ENCODE measurements at regions not wholly inside any gene's neighbourhood (a gene's known extent, or its start where the extent isn't known, plus 50 kb on each side); places are given as distances from the start of the nearest gene placed in this dataset.

DNA sequence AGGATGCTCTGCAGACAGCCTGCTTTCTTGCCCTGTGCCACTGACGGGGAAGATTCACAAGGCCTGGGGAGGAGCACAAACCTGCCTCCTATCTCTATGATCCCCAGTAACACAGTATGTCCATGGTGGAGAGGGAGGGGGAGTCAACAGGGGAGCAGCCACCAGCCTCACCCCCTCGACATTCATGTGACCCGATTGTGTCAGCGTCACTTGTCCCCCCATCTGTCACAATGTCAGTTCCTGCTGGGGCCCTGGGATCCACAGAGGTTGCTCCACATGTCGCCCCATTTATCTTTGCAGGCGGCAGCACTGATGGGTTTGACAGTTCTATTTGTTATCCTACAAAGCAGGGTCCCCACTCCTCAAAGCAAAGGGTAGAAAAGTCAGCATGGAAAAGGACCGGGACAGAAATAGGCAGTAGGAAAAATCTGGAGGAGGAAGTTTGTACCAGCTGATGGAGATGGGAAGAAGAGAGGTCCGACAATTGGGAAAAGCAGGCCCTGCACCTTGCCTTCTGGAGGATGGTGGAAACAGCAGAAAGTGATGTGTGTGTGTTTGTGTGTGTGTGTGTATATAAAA is 130.9 kb downstream of the SEC16B start:
- no peak for DNase-seq

DNA sequence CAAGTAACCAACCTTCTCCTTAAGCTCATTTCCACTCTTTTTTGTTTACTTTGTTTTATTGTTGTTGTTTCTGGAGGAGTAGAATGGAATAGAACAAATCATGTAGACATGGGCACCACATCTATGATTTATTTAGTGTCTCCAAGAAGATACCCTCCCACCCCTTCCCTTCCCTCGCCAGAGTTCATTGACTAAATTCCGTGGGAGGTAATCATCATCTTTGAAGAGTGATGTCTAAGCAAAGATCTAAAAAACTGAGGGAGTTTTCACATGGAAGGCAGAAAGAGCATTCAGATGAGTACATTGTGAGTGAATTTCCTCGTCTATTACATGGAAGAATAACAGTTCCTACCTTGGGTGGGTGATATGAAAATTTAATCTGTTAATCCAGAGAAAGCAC is 136.2 kb downstream of the SEC16B start:
- no peak for DNase-seq

DNA sequence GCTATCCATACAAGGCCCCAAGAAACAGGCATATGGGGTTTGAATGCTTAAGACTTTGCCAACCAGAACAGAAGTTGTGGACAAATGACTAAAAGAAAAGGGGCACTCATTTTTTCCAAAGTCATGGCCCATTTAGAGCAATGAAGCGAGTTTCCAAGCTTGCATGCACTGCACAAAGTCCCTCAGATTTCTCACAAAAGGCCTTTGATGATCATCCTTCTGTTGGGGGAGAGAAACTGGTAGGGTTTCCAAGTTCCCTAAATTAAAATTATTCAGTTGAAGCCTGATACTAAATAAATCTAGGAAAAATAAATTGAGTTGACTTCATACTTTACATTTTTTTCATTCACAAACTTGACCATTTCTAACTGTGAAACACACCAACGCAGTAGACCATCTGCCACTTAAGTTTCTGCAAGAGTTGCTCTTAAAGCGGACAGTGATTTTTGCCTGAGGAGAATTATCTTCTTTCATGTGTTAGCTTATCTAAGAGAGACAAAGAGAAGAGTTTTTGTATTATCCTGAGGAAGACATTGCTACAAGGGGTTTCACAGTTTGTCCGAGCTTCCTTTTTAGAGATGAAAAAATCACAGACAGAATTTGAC is 139.2 kb downstream of the SEC16B start:
- DNase-seq = no peak

DNA sequence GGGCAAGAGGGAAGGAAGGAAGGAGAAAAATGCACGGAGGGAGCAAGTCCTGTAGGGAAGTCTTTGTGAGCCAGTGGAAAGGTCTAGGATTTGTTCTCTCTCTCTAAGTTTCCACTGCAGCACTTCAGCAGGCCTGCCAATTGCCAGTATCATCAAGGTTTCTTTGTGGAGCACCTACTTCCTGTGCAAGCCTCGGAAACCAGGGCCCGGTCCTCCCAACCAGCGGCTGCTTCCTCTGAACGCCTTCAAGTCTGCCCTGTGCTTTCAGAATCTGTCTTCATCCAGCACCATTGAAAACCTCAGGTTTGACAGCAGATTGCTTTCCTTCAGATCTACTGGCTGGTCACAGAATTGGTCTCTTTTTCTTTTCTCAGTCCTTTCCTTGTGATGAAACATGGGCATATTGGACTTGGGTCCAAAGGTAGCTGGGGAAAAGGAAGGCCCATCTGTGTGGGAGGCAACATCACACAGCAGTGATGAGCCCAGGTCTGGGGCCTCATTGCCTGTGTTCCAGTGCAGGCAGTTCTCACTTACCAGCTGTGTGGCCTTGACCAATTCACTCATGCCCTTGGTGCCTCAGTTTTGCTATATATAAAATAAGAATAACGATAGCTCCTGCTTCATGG is 144.5 kb downstream of the SEC16B start:
- no peak for DNase-seq

DNA sequence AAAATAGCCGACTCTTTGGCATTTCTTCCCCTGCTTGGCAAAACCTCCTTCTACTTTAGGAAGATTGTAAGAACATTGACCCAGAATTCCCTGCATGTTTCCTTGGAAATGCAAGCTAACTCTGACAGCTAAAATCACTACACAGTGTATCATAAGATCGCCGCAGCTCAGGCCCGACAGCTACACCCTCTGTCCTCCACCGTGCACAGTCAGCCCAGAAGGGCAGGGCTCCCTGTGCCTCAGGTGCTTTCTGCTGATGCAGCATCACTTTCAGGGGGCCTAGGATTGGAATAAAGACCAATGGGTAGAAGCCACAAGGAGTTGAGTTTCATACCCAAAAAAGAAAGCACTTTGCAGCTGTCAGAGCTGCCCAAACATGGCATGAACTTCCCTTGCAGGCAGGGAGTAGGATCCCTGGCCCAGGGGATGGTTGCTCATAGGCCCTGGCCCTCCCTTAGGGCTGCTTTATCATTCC is 145.3 kb downstream of the SEC16B start:
- no peak for DNase-seq

DNA sequence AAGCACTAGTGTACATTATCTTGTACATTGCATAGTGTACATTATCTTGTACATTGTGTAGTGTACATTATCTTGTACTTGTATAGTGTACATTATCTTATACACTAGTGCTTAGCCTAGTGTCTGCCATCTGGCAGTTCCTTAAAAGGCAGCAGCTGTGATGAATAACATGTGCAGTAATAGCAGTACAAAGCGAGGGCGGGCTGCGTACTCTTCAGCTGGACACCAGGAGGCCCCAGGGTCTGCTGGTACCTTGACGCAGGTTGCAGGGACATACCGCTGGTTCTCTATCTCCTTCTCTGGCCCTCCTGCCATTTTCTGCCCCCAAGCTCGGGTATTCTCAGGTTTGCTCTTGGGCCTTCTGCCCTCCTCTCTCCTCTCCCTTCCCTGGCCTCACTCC is 149.6 kb downstream of the SEC16B start:
- DNase-seq = no peak

DNA sequence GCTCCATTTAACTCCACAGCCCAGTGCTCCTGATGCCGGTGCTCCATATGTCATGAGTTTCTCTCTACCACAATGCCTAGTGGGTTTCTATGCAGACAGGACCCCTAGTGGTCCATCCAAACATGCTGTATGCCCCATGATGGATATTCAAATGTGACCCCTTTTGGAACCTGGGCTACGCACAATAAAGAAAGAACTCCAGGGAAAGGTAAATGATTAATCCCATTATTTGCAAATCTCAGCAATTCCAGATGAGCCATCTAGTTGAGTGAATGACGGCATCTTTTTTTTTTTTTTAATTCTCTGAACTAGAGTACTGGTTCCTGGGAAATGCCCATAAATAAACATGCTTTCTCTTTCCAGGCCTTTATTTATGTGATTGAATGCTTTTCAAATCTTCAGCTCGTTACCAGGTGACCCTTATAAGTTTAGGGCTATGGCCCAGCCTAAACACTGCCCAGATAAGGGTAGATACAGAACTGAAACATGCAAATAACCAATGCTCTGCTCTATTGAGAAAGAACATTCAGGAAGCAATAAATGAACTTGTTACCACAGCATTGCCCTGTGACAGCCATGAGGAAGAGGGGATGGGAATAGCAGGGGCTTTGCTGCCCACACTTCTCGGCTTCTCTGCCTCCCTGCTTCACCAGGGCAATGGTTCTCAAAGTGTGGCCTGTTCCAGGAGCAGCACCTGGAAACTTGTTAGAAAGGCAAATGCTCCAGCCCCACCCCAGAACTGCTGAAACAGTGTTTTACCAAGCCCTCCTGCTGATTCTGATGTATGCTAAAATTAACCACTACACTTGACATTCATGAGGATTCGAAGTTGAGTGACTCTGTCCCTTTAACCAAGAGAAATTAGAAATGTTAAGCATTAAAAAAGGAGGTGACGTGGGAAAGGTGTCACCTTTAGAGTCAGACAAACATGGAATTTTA is 151.7 kb downstream of the SEC16B start:
- DNase-seq = no peak

DNA sequence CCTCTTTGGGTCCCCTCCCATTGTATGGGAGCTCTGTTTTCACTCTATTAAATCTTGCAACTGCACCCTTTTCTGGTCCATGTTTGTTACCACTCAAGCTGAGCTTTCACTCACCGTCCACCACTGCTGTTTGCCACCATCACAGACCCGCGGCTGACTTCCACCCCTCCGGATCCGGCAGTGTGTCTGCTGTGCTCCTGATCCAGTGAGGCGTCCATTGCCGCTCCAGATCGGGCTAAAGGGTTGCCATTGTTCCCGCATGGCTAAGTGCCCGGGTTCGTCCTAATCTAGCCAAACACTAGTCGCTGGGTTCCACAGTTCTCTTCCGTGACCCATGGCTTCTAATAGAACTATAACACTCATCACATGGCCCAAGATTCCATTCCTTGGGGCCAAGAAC is 157.2 kb downstream of the SEC16B start:
- no peak for DNase-seq

DNA sequence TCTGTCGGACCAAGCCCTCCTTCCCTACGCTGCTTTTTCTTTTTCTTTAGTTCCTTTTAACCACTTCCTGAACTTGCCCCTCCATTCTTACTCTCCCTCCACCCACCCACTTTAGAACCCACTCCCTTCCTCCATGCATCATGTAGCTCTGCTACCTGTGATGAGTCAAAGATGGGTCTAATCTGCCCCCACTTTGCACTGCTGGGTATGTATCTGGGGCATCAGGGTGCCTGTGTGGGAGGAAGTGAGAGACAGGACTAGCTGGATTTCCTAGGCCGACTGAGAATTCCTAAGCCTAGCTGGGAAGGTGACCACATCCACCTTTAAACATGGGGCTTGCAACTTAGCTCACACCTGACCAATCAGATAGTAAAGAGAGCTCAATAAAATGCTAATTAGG is 157.7 kb downstream of the SEC16B start:
- no peak for DNase-seq

DNA sequence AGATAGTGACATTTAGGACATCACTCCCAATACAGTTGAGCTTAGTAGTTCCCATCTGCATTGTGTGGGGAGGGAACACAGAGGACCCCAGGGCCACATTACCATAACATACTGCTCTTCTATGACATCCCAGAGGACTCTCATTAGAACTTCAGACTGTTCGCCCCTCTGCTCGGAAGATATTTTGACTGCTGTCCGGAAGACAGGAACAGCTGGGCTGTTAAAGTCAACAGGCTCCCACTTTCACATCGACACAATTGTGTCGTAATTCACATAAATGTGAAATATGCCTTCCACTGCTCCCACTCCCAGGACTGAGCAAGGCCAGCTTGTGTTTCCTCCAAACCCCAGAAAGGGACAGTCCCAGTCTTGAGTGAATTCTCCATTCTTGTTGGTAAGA is 158.4 kb downstream of the SEC16B start:
- DNase-seq = no peak

DNA sequence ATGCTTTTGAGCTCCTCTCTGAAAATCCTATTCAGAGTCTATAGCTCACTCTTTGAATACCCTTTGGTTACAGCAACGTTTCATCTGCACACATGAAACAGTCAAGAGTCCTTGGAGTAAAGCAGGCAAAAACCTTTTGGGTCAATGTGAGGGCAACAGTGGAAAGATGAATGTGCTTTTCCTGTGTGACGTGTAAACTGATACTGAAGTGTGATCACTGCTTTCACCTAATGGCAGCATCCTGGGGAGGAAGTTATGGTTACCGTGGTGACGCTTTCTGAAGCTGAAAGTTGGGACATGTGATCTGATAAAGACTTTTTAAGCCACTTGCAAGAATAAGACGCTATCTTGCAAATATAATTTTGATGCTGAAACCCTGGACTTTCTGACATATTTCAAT is 160.0 kb downstream of the SEC16B start:
- DNase-seq = no peak

DNA sequence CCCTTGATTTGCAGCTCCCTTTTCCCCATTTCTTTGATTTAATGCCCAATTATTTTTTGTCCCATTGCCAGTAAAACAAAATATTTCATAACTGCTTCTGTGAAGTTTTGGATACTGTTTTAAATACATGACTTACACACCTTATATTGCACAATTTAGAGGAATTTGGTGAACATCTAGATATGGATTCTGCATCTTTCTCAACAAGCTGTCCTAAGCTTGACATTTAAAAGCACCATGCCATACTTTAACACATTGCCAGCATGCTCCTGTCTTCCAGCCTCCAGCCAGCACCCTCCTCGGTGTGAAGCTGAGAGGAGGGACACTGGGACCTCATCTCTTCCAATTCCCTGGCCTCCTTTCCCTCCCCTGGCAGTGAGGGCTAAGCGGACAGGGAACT is 167.6 kb downstream of the SEC16B start:
- DNase-seq = no peak

DNA sequence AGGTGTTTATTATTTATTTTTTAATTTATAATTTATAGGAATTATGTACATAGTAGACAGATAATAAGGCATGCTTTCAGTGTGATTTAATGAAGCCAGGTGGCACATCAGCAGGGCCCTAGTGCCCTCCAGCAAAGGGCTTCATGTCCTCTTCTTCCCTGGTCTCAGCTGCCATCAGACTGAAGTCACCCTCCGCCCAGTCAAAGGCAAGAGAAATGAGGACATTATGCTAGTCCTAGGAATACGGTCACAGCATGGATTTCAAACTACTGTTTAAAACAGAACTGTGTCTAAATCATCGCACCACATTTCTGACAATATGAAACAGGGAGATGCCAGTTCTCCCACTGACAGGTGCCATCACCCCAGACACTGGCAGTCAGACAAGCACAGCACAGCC is 168.1 kb downstream of the SEC16B start:
- DNase-seq = no peak

DNA sequence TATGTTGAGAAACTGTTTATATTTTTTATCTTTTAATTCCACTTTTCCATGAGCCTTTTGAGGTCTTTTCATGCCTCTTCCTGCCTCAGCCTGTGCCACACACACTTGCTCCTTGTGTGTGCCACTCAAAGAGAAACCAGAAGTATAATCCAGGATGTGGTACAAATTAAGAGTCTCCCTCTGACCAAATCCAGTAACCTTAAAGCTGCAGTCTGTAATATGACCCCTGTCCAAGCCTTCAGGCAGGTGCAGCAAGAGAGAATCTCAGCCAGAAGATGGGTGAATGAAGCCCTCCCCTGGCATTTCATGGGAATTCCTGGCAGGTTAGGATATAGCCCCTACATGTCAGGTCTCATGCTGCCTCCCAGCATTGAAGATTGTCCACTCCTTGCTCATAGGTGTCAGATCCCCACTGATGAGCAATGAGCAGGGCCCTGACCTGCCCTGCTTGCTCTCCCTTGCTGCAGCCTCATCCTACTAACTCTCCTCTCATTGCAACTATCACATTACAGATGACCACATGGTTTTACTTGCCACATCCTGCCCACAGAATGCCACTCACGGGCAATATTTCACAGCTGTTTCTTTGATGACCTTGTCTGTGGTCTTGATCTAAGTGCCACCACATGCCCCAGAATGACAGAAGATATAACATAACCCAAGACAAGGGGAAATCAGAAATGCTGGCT is 169.3 kb downstream of the SEC16B start:
- no peak for DNase-seq

DNA sequence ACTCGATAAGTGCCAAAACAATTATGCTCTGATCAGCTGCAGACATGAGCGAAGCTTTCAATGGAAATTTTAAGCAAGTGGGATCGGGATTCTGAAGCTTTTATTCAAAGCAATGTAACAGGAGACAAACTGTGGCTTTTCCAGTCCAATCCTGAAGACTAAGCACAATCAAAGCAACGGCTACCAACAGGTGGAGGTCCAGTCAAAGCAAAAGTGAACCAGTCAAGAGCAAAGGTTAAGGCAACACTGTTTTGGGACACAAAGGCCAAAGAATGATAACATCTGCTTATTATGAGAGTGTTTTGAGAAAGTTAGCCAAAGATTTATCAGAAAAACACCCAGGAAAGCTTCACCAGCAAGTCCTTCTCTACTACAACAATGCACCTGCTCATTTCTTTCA is 170.1 kb downstream of the SEC16B start:
- DNase-seq = no peak

DNA sequence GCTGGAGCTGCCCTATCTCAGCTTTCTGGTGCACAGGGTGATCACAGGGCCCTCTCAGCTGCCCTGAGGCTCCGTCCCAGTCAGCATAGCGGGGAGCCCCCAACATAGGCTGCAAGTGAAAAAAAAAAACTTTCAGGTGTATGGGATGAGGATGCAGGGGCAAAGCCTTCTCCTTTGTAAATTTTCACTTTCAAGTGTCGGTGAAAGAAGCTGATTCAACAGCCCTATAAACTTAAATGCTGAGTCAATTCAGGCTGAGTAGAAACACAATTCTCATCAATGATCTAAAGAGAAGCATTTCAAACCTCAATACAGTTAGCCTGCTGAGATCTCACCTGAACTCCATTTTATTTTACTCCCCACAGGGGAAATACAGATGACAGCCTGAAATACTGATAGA is 171.2 kb downstream of the SEC16B start:
- no peak for DNase-seq

DNA sequence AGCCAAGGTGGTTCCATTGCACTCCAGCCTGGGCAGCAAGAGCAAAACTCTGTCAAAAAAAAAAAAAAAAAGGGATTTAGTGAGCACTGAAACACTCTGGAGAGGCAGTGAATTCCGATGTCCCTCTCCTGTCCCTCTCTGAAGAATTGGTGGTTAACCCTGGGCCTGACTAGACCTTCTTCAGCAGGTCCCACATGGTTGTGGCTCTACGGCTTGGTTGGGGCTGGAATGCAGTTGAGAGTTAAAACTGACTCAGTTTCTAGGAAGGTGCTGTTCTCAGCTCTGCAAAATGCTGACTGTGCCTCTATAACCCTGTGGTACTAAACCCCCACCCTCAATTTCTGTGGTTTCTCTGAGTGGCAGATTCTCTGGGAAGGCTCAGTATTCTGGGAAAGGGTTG is 173.3 kb downstream of the SEC16B start:
- no peak for DNase-seq

DNA sequence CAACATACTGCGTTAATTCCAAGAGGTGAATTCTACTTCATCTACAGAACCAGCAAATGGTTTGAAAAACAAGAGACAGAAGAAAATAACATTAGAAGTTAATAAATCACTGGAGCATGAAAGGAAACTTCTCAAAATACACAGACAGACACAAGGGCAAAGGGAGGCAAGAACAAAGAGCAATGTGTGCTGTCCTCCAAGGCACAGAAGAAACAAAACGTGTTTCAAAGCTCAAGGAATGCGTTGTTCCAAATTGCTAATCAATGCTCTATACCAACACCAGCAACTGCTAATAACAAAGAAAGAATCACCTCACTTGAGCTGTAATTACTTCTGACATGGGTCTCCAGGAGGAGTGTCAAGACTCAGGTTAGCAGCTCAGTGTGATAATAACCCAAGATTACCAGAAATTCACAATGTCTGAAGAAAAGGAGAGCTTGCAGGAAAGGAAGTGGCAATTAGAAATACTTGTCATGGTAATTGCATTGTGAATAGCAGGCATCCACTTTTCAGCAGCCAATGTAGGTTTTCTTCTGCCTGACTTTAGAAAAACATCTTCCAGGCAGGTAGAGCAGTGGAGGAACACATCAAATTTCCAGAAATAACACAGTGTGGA is 175.4 kb downstream of the SEC16B start:
- no peak for DNase-seq

DNA sequence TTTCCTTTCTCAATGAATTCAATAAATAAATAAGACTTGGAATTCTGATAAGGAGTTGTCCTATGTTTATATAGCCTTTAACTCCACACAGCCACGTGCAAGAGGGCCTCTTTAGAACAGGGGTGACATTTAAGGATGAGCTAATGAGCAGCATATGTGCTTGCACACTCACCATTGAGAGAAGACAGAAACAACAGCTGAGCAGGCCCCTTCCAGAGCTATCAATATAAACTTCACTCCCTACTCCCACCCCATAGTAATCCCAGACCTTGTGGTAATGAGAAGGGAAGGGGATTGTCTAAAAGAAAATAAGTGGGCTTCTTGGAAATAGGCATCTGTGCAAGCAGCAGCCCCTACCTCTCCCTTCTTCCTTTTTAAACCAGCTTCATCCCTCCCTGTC is 176.0 kb downstream of the SEC16B start:
- DNase-seq = no peak

DNA sequence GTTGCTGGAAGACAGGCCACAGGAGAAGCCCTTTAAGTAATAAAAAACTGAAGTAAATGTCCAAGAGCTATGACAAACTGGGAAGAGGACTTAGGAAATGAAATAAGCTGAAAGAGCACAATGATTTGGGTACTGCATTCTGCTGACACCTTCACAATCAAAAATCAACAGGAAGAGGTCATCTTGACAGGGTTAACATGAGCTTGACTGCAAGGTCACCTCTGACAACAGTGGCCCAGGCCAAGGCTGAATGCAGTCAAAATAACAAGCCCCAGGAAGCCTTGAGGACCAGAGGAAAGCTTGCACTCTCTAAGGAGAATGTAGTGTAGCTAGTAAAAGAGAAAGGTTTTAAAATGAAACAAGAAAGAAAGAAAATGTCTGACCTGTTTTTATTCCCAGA is 179.3 kb downstream of the SEC16B start:
- DNase-seq = no peak

DNA sequence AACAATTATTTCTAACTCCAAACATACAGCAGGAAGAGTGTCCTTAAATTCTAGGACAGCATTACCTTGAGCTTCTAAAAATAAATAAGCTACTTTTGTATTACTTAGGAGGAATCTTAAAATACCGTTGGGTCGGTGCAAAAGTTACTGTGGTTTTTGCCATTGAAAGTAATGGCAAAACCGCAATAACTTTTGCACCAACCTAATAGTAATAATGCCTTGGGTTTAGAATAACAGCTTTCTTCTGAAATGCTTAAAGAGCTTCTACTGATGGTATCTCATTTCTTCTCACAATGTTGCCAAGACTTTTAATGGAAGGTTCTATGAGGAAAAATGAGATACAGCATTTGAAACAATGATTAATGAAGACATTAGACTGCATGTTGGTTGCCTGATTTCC is 179.9 kb downstream of the SEC16B start:
- DNase-seq = no peak

DNA sequence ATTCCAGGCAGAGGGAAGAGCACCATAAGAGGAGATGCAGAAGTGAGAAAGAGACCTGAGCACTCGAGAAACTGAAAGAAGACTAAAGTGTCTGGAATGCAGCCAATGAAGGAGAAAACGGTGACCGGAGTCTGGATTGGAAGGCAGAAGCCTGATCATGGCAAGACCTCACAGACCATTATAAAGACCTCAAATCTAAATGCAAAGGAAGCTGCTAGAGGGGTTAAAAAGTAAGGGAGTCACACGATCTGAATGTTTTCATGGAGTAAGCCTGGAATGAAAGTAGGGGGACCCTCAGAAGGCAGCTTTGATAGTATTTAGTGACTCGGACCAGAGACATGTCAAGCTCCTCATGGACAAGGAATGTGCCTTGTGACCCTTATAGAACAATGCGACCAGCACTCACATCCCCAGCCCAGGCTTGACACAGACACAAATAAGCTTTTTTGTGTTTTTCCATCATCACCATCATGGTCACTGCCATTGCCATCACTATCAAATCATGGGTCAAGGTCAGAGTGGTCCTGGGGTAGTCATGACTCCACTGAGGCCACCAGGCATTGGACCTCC is 183.6 kb downstream of the SEC16B start:
- no peak for DNase-seq

Data from suppressor macrophage treated with lipopolysaccharide for 1 hour (primary cell).